DND-41 (cell line): ENCODE measurements at regions not wholly inside any gene's neighbourhood (a gene's known extent, or its start where the extent isn't known, plus 50 kb on each side); places are given as distances from the start of the nearest gene placed in this dataset.

ENCODE experiments used
- CTCF ChIP-seq: IDR thresholded peaks from 2 replicates; pipeline ENCODE4 v1.5.1; 2012; ENCODE audit warnings: borderline replicate concordance, low read length, moderate library complexity, mild to moderate bottlenecking; ENCODE audit not compliant: poor library complexity, severe bottlenecking; ENCODE audit errors: extremely low read depth
- EZH2 ChIP-seq: IDR thresholded peaks from 3 replicates; pipeline ENCODE4 v1.6.1; 2012; ENCODE audit warnings: borderline replicate concordance, low read depth, mild to moderate bottlenecking, moderate library complexity, low read length, inconsistent platforms; ENCODE audit not compliant: severe bottlenecking

- TF ChIP-seq EZH2 (no peak), CTCF (no peak)
Measured at GRCh38 chr13:62113179-62113578, 697.5 kb upstream of the PCDH20 start.
